HPDE6-E6E7 (cell line): ENCODE measurements at regions not wholly inside any gene's neighbourhood (a gene's known extent, or its start where the extent isn't known, plus 50 kb on each side); places are given as distances from the start of the nearest gene placed in this dataset.
A peak's percentile ranks its signal among the peaks of the same experiment; 100 is the strongest.

Source experiments
- DNase-seq: peaks from one replicate; pipeline ENCODE4 v3.0.0; 2011; ENCODE audit warnings: missing footprints; ENCODE audit errors: extremely low spot score

- DNase-seq: peak; percentile 7
Observed at GRCh38 chr7:110007320-110008063, 1083.4 kb upstream of the LRRN3 start.

GRCh38 chr7:110010359-110010758 is 1080.6 kb upstream of the LRRN3 start:
- DNase-seq: no peak

GRCh38 chr7:110017405-110017804 is 1073.5 kb upstream of the LRRN3 start:
- no peak for DNase-seq

GRCh38 chr7:110027385-110027784 is 1063.5 kb upstream of the LRRN3 start:
- no peak for DNase-seq

GRCh38 chr7:110043519-110043918 is 1047.4 kb upstream of the LRRN3 start:
- no peak for DNase-seq

- DNase-seq: peak; percentile 13
Observed at GRCh38 chr7:110050785-110051184, 1040.1 kb upstream of the LRRN3 start.

GRCh38 chr7:110051372-110051771 is 1039.6 kb upstream of the LRRN3 start:
- no peak for DNase-seq

GRCh38 chr7:110056331-110056730 is 1034.6 kb upstream of the LRRN3 start:
- no peak for DNase-seq

GRCh38 chr7:110058401-110058800 is 1032.5 kb upstream of the LRRN3 start:
- no peak for DNase-seq

- DNase-seq: no peak
Observed at GRCh38 chr7:110061387-110061786, 1029.5 kb upstream of the LRRN3 start.

- DNase-seq: no peak
Observed at GRCh38 chr7:110065121-110065520, 1025.8 kb upstream of the LRRN3 start.

- no peak for DNase-seq
Observed at GRCh38 chr7:110066843-110067242, 1024.1 kb upstream of the LRRN3 start.

GRCh38 chr7:110071192-110071591 is 1019.7 kb upstream of the LRRN3 start:
- no peak for DNase-seq

GRCh38 chr7:110075450-110075849 is 1015.5 kb upstream of the LRRN3 start:
- no peak for DNase-seq

- DNase-seq: no peak
Observed at GRCh38 chr7:110076194-110076593, 1014.7 kb upstream of the LRRN3 start.

- DNase-seq: no peak
Observed at GRCh38 chr7:110084181-110084807, 1006.6 kb upstream of the LRRN3 start.

- DNase-seq: peak; percentile 10
Observed at GRCh38 chr7:110090110-110090820, 1000.7 kb upstream of the LRRN3 start.

- no peak for DNase-seq
Observed at GRCh38 chr7:110095372-110096052, 995.4 kb upstream of the LRRN3 start.

- DNase-seq: no peak
Observed at GRCh38 chr7:110104243-110104642, 986.7 kb upstream of the LRRN3 start.

GRCh38 chr7:110105307-110105706 is 985.6 kb upstream of the LRRN3 start:
- DNase-seq: no peak

- DNase-seq: no peak
Observed at GRCh38 chr7:110105840-110106239, 985.1 kb upstream of the LRRN3 start.

- no peak for DNase-seq
Observed at GRCh38 chr7:110119883-110120581, 970.9 kb upstream of the LRRN3 start.
